ENCODE measurements at regions not wholly inside any gene's neighbourhood (a gene's known extent, or its start where the extent isn't known, plus 50 kb on each side); places are given as distances from the start of the nearest gene placed in this dataset.
A peak's percentile ranks its signal among the peaks of the same experiment; 100 is the strongest.
"Not testable (repeated sequence)": the region's sequence is repeated elsewhere in the genome, so short reads cannot be mapped to it uniquely, and the experiment has no call there.

GRCh38 chr4:38314663-38315062 is 349.3 kb upstream of the KLF3 start:
- DNase-seq = no peak

- DNase-seq = no peak
Measured at GRCh38 chr4:38315286-38315685, 348.7 kb upstream of the KLF3 start.

- DNase-seq = no peak
Measured at GRCh38 chr4:38316045-38316444, 348.0 kb upstream of the KLF3 start.

- DNase-seq = no peak
Measured at GRCh38 chr4:38317041-38317674, 346.8 kb upstream of the KLF3 start.

- DNase-seq = peak; percentile 68
Measured at GRCh38 chr4:38318737-38319455, 345.1 kb upstream of the KLF3 start.

- DNase-seq = peak; percentile 47
Measured at GRCh38 chr4:38319456-38320342, 344.3 kb upstream of the KLF3 start.

GRCh38 chr4:38320343-38320695 is 343.7 kb upstream of the KLF3 start:
- DNase-seq = no peak

GRCh38 chr4:38320833-38321232 is 343.2 kb upstream of the KLF3 start:
- DNase-seq = no peak

- DNase-seq = no peak
Measured at GRCh38 chr4:38322714-38323113, 341.3 kb upstream of the KLF3 start.

GRCh38 chr4:38323141-38323641 is 340.8 kb upstream of the KLF3 start:
- no peak for DNase-seq

- DNase-seq = no peak
Measured at GRCh38 chr4:38324861-38325628, 339.0 kb upstream of the KLF3 start.

- DNase-seq = no peak
Measured at GRCh38 chr4:38325629-38325913, 338.4 kb upstream of the KLF3 start.

- no peak for DNase-seq
Measured at GRCh38 chr4:38326499-38326898, 337.5 kb upstream of the KLF3 start.

- DNase-seq = no peak
Measured at GRCh38 chr4:38327174-38327573, 336.8 kb upstream of the KLF3 start.

- DNase-seq = no peak
Measured at GRCh38 chr4:38328989-38329729, 334.8 kb upstream of the KLF3 start.

- DNase-seq = no peak
Measured at GRCh38 chr4:38330321-38330720, 333.7 kb upstream of the KLF3 start.

- DNase-seq = no peak
Measured at GRCh38 chr4:38330936-38331335, 333.1 kb upstream of the KLF3 start.

GRCh38 chr4:38332699-38333098 is 331.3 kb upstream of the KLF3 start:
- no peak for DNase-seq

GRCh38 chr4:38333219-38333618 is 330.8 kb upstream of the KLF3 start:
- DNase-seq = no peak

- no peak for DNase-seq
Measured at GRCh38 chr4:38334791-38335190, 329.2 kb upstream of the KLF3 start.

- not testable (repeated sequence) for DNase-seq
Measured at GRCh38 chr4:38338939-38339338, 325.1 kb upstream of the KLF3 start.

- DNase-seq = no peak
Measured at GRCh38 chr4:38343608-38344007, 320.4 kb upstream of the KLF3 start.

Measured in DMS153 (cell line).